Left hindlimb (tissue), 1 donor: ENCODE measurements at regions not wholly inside any gene's neighbourhood (a gene's known extent, or its start where the extent isn't known, plus 50 kb on each side); places are given as distances from the start of the nearest gene placed in this dataset.
"Not testable (repeated sequence)": the region's sequence is repeated elsewhere in the genome, so short reads cannot be mapped to it uniquely, and the experiment has no call there.

Experiments
- DNase-seq: peaks from one replicate; pipeline ENCODE4 v3.0.0-alpha.2; 2018

DNA sequence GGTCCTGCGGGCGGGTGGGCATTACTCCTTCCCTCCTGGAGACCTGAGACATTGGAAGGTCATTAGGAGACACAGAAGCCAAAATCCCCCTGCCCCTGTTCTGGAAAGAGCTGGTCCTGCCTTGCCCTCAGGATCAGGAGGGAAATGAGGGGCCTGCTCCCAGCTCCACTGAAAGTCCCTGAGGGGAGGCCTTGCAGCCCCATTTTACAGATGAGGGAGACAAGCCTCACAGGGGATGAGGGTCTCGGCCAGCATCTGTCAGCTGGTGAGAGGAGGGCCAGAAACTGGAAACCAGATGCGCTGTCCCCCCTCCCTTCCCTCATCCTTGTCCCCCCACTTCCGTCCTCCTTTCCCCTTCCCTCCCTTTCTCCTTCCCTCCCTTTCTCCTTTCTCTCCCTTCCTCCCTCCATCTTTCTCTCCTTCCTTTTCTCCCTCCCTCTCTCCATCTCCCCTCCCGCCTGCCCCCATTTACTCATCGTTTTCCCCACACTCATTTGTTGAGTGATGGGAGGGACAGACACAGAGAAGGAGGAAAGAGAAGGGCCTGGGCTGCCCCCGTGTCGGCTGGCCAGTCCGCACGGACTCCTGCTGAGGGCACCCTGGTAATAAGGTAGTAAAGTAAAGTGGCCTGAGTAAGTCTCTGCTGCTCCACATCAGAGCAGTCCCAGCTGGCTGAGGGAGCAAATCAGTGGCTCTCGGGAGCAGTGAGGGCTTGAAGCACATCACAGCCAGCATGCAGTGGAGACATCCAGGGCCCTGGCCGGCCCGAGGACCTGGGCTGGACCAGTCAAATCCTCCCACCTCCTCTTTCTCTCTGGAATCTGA lies 112.4 kb upstream of the ALDH1A3 start:
- no peak for DNase-seq

DNA sequence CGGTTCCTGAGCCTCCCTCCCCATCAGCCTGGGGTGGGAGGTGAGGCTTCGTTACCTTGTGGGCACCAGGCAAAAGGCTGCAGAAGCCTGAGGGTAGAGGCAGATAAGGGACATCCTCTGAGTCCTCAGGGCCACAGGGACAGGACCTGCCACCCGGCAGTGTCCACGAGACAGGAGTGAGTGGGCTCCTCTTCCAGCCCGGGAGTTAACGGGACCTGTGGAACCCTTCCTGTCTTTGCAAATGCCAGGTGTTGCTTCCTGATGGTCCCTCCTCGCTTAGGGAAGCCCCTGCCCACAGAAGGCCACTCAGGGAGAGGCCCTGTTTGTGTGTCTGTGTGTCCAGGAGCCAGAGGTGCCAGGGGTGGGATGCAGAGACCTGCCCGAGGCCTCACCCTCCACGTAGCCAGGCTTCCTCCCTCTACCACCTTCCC lies 111.1 kb upstream of the ALDH1A3 start:
- DNase-seq = no peak

DNA sequence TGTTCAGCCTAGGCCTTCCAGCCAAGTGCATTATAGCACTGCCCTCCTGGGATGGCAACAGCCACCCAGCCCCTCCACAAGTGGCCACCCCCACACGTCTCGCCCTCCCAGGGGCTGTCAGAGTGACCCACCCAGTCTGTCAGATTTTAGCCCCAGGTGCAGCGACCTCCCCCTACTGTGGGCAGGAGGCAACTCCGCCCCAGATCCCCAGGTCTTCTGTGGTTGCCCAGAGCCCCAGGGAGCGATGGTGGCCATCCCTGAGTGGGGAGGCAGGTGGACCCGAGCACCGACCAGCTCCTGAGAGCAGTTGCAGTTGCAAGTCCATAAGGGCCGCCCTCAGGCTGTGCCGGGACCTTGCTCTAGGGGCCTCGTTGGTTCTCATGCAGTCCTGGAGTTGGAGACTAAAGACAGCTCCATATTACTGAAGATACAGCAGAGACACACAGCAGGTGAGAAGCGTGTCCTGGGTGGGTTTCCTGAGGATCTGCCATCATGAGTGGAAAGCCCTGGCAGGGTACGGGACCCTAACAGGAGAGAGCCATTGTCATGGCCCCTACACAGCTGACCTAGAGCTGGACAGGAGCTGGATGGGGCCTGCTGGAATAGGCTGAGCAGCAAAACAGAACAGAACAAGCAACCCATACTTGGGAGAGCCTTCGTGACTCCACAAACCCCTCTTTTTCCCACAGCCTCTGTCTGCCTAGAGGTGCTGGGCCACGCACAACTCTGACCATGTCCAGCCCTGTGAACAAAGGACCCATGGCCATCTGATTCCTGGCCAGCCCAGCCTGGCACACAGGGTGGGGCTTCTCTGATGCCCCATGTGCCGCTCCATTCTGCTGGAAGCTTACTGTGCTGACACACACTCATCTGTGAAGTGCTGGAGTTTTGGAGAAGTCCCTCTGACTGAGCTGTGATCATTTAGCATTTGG lies 110.3 kb upstream of the ALDH1A3 start:
- no peak for DNase-seq

DNA sequence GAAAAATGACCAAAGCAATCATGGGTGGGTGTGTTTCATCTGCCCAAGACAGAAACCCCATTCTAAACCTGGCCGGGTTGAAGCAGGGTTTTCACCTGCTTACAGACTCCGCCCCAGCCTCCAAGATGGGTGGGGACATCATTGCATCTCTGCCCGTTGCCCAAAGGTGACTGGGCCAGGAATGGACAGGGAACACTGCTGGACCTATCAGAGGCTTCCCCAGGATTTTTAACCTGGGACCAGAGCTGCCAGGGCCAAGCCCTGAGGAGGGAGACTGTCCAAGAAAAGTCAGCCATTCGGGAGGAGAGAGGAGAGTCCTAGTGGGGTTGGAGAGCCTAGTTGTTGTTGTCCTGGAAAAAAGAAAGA lies 109.7 kb upstream of the ALDH1A3 start:
- DNase-seq = no peak

DNA sequence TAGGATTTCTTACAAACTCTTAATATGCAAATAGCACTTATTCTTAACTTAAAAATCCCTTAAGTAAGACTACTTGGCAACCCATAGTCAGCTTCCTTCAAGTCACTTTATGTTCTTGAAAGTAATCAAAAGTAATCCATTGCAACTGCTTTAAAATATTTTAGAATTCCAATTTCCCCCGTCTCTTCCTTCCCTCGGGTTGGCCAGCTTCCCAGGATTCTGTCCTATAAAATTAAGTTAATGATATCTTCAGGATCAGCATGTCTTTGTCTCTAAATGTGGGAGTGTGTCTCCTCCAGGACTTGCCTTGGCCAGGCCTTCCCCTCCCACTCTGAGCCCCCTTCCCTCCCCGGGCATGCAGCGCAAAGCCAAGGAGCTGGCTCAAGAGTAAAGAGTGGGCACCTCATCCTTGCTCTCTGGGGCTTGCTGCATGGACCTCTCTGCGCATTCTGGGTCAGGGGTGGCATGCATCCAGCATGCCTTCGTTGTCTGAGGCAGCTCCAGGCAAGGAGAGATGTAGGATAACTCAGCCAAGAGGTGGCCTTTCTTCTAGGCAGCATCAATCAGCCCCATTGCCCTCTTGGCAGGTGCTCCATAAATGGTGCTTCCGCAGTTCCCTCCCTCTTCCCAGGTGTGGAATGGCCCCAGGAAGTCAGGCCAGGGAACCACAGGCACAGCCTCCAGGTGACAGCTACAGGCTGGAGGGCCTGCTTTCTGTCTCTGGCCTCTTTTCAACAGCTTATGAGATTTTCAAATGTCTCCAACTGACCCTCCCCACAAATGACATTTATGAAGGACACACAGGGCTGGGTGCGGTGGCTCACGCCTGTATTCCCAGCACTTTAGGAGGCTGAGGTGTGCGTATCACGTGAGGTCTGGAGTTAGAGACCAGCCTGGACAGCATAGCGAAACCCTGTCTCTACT lies 108.7 kb upstream of the ALDH1A3 start:
- DNase-seq = peak; percentile 69

DNA sequence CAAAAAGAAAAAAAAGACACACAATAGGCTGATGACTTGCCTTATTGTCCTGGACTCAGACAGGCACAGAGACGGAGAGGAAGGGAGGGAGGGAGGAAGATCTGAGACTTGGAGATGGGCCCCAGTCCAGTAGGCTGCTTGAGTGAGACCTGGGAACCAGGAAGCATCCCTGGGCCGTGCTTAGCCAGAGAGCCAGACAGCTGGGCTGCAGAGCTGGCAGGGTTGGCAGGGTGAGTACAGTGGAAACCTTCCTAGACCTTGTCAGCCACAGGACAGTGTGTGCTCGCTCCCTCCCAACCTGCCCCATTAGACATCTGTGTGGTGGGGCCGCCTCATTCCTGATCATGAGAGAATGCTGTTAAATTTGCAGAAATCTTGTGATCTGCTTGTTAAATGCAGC lies 107.9 kb upstream of the ALDH1A3 start:
- no peak for DNase-seq

DNA sequence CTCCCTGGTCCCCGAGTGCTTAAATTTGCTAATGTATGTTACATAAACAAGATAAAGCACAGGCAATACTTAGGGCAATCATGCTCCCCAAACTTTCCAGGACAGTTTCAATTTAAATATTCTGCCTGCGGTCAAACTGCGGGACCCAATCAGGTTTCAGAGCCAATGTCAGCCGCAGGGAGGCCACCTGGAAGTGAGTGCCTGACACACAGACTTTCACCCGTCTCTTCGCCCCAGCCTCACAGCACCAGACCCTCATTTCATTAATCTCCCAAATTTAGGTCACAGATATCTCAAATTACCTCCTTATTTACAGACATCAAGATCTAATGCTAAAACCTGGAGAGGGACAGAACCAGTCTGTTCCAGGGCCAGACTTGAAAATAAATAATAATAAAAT lies 107.2 kb upstream of the ALDH1A3 start:
- no peak for DNase-seq

DNA sequence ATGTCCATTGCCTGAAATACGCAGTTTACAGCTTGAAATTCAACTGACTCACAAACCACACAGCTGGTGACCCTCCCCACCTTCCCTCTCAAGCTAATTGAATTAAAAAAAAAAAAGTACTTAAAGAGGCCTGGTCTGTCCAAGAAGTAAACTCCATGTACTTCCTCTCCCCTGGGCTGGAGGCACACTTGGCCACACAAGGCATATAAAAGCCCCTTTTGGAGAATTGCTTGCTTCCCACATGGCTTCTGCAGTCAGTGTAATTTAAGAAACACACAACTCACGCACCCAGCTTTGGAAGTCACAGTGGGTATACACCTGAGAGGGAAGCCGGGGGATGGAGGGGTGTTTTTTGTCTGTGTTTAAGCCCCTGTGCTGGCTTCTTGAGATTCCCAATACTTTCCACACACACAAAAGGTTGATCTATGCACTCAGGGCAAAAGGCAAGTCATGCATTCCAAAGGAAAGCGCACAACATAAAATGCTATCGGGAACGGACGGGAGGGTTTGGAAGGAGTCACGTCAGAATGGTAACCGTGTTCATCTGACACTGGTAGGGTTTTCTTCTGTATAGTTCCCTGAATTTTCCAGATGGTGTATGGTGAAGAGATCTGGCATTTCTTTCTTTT lies 106.6 kb upstream of the ALDH1A3 start:
- DNase-seq = no peak

DNA sequence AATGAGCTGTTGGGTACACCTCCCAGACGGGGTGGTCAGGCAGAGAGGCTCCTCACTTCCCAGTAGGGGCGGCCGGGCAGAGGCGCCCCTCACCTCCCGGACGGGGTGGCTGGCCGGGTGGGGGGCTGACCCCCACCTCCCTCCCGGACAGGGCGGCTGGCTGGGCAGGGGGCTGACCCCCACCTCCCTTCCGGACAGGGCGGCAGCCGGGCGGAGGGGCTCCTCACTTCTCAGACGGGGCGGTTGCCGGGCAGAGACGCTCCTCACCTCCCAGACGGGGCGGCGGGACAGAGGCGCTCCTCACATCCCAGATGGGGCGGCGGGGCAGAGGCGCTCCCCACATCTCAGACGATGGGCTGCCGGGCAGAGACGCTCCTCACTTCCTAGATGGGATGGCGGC lies 105.6 kb upstream of the ALDH1A3 start:
- DNase-seq = not testable (repeated sequence)

DNA sequence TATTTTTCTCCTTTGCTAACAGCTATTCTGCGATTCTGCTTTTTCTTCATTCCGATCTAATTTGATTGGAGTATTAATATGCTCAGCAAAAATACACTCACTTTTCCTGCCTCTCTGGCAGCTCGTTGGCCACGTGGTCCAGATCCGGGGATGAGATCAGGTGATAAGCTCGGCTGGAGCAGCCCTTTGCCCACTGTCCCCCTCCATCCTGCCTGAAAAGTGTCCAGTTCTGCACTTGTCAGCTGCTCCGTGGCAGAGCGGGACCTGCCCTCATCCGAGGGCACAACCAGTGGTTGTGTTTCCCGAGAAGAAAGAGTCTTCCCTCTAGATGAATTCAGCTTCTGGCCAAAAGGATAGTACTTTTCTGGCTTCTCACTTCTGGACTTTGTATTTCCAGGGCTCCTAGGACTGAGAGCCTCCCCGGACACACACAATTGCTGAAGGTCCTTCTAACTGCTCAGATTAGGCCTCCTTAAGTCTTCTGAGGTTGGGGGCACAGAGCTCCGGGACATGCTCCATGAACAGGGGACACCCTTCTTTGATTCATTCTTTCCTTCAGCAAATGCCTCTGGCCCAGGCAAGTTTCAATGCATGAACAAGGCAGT lies 103.9 kb upstream of the ALDH1A3 start:
- no peak for DNase-seq

DNA sequence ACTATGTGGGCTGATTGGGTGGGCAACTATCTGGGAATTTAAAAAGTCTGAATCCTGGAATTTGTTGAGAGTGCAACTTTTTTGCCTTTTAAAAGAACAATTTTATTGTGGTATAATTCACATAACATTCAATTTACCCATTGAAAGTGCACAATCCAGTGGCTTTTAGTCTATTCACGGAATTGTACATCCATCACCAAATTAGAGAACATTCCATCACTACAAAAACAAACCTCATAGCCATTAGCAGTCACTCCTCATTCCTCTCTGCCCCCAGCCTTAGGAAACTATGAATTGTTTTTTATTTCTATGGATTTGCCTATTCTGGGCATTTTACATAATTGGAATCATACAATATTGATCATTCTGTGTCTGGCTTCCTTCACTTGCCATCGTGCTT lies 101.8 kb upstream of the ALDH1A3 start:
- no peak for DNase-seq

DNA sequence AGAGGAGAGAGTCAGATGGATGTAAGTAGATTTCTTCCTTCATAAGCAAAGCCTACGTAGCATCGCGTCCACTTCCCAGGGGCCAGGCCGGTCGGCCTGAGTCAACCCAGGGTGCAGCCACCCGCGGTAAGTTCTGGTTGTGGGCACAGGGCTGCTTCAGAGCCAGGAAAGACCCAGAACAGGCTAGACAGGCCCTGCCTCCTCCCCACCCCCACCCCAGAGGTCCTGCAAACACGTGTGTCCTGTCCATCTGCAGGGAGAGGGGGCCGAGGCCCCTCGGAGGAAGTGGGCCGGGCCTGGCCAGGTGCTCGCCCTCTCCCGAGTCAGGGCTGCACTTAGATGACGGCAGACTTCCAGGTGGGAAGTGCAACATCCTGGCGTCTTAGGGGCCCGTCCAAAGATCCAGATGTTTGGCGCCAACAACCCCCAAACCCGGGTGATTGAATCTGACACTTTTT lies 100.8 kb upstream of the ALDH1A3 start:
- peak; percentile 80 for DNase-seq

DNA sequence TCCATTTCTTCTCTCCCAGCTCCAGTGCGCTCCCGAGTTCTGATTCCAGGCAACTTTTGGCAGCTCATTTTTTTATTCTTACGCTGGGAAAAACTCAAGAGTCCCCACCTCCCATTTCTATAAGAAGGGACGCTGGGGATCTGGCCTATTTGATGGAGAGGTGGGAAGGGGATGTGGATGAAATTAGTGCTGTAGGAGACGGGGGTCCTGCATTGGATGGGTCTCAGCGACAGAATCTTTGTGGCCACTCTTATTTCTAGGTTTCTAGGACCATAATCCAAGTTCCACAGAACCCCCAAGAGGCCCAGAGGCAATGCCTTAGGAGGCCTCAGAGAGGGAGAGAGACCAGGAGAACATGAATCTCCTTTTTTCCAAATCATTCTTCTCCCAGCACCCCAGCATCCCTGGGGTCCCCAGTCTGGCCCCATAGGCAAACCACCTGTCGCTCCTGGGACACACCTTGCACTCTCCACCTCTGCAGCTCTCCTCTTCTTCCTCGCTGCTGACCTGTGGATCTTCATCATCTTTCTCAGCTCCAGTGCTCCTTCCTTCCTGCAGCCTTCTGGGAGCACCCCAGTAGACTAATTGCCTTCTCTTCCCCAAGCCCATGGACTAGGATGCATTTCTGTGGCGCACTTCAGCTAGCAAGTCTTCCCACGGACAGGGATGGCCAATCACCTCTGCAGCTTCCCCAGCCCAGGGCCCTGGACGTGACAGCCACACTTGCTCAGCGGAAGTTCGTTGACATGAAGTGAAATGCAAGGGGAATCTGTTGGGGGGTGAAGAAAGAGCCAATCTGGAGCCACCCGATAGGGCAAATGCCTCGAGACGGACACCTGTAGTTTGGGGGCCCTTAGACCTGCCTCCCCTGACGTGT lies 100.1 kb upstream of the ALDH1A3 start:
- no peak for DNase-seq

DNA sequence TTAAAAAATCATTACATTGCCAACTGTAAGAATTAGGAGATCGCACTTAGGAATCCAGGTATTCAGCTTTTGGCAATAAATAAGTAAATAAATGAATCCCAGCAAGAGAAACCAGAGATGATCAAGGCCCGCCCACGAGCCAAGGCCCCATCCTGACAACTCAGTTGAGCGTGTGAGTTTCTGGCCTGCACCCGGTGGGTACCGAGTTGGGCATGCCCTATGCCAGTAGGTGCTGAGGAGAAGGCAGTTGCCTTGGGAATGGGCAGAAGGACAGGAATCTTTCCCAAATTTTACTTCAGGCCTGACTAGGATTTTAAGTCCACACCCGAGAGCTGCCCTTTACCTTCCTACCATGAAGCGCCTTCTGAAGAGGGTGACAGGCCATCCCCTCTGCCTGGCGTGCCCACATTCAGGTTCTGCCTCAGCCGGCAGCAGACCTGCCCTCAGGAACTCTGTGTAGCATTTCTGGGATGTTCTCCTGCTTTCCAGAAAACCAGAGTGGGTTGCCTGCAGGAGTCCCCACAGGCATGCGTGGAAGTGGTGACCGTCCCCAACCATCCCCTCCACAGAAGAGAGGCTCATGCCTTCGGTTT lies 99.3 kb upstream of the ALDH1A3 start:
- no peak for DNase-seq

DNA sequence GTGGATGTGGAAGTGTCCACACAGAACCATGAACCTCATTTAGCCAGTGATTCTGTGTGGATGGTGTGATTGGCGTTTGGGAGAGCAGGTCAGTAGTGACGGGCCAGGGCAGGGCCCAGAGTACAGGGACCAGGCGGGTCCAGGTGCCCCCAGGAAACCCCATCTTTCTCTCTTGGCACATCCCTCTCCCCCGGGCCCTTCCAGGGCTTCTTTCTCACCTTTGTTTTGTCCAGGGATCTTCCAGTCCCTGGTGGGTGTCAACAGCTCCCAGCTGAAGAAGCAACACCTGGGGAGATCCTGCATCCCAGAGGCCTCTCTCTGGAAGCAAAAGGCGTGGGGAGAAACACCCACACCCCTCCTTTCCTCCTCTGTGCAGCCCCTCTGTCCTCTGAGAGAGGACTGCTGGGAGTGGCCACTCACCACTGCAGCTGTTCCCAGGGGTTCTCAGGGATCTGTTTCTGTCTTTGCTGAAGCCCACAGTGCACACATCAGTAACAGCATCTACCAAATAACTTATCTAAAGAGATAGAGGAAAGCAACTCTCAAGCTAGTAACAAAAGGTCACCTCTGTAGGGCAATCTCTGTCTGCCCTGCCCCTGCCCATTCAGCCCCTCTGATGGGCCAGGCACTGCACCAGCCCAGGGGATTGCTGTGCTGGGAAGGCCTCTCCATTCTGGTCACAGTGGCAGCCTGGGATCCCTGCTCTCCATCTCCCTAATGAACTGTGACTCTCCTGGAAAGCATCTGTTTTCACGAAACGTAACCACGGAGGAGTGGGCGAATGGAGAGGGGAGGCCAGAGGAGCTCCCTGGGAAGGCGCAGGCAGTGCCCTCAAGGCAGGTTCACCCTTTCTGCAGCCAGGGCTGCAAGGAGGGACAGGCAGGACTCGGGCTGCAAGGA lies 98.3 kb upstream of the ALDH1A3 start:
- DNase-seq = no peak

DNA sequence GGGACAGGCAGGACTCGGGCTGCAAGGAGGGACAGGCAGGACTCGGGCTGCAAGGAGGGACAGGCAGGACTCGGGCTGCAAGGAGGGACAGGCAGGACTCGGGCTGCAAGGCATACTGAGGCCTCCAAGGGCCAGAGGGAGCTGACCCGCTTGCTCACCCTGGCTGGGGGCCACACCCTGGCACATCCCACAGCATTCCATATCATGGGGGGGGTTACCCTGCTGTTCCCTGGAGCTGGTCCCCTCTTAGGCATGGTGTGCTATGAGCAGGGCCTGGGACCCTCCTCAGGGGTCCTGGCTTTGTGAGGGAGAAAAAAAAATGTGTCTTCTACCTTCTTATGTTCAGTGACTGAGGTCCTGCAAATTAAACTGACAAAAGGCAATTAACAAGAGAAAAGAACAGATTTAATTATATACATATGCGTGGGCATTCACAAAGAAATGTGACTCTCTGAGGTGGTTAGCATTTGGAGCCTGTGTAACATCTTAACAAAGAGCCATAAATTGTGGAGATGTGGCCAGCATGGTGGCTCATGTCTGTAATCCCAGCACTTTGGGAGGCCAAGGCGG lies 97.6 kb upstream of the ALDH1A3 start:
- DNase-seq = no peak

DNA sequence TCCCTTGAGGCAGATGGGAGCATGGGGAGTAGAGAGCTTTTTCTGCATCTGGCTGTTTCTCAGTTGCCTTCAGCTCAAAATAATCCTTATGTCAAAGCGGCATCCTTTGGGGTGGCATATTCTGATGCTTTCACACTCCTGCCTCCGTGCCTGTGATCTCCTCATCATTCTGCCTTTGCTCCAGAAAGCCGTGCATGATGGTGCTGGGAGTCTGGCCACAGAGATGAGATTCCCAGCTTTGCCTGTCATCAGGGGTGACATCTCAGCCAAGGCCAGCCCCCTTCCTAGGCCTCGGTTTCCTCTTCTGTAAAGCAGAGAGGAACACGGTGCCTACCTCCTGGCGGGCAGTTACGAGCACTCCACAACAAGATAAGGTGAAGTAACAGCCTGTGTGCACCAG lies 96.3 kb upstream of the ALDH1A3 start:
- DNase-seq = no peak

DNA sequence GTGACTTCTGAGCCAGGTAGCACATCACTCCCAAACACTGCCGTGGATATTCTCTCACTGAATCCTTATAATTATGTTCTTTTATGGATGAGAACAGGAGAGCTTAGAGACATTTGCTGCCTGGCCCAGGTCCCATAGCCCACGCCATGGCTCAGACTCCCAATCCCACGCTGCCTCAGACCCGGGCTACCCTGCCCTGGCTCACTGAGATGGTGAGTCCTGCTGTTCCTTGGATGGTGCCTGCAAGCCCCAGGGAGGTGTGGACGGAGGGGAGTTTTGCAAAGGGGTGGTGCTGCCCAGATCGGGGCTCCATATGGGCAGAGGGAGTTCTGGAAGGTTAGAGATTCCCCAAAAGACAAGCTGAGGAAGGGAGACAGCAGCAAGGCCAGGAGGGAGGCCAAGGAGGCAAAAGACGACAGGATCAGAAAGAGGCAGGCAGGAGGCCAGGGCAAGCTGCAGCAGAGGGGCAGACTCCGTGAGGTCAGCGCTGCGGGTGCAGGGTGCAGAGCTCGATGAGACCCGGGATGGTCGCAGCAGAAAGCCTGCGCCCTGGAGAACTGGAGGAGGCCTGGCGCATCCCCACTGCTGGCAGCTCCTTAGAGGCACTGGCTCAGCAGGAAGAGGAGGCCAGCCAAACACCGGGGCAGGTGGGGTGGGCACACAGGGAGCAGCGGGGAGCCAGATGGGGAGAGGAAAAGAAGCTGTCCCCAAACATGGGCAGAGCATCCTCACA lies 95.7 kb upstream of the ALDH1A3 start:
- no peak for DNase-seq
